Hematopoietic multipotent progenitor cell treated with erythropoietin and hydrocortisone succinate and interleukin-3 and kit ligand, for 6 days (in vitro differentiated cells): ENCODE measurements at regions not wholly inside any gene's neighbourhood (a gene's known extent, or its start where the extent isn't known, plus 50 kb on each side); places are given as distances from the start of the nearest gene placed in this dataset.
"Not testable (repeated sequence)": the region's sequence is repeated elsewhere in the genome, so short reads cannot be mapped to it uniquely, and the experiment has no call there.

Experiments used
- DNase-seq: peaks from one replicate; pipeline ENCODE4 v3.0.0-alpha.2; 2015

DNA sequence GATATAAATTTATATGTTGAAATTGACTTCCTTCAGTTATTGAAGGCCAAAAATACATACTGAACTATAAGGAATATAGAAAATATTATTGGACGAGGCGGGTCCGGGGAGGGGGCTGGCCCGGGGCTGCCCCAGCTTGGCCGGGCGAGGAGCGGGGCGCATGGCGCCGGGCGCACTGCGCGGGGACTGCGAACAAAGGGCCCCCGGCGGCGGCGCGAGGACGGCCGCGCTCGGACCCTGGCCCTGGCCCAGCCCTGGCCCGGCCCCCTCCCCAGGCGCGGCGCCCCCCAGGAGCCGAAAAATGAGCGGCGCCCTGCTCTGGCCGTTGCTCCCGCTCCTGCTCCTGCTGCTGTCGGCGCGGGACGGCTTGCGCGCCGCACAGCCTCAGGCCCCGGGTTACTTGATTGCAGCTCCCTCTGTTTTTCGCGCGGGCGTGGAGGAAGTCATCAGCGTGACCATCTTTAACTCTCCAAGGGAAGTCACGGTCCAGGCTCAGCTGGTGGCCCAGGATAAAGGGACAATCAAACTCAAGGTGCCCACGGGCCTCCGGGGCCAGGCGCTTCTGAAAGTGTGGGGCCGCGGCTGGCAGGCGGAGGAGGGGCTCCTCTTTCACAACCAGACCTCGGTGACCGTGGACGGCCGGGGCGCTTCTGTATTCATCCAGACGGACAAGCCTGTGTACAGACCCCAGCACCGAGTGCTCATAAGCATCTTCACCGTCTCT is 1247.6 kb upstream of the PHF14 start:
- DNase-seq = not testable (repeated sequence)

DNA sequence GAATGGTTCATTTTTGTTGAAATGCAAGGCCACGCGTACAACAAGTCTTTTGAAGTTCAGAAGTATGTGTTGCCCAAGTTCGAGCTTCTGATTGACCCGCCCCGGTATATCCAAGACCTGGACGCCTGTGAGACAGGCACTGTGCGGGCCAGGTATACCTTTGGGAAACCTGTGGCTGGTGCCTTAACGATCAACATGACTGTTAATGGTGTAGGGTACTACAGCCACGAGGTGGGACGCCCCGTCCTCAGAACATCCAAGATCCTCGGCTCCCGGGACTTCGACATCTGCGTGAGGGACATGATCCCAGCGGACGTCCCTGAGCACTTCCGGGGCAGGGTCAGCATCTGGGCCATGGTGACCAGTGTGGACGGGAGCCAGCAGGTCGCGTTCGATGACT is 1246.9 kb upstream of the PHF14 start:
- DNase-seq = not testable (repeated sequence)

DNA sequence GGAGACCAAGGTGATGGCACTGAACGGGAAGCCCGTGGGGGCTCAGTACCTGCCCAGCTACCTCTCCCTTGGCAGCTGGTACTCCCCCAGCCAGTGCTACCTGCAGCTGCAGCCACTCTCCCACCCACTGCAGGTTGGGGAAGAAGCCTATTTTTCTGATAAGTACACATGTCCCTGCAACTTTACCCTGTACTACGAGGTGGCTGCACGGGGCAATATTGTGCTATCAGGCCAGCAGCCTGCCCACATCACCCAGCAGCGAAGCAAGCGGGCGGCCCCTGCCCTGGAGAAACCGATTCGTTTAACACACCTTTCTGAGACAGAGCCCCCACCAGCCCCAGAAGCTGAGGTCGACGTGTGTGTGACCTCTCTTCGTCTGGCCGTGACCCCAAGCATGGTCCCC is 1246.2 kb upstream of the PHF14 start:
- not testable (repeated sequence) for DNase-seq

DNA sequence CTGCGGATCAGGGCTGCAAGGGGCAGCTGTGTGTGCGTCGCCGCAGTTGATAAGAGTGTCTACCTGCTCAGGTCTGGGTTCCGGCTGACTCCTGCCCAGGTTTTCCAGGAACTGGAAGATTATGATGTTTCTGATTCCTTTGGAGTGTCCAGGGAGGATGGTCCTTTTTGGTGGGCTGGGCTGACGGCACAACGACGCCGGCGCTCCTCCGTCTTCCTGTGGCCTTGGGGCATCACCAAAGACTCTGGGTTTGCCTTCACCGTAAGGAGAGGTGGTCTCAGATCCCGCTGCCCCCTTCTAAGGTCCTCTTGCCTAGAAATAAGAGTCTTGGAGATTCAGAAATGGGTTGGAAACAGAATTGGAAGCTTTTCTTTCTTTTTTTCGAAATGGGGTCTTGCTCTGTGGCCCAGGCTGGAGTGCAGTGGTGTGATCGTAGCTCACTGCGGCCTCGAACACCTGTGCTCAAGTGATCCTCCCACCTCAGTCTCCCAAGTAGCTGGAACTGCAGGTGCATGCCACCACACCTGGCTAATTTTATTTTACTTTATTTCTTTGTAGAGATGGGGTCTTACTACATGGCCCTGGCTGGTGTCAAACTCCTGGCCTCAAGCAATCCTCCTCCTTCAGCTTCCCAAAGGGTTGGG is 1245.5 kb upstream of the PHF14 start:
- not testable (repeated sequence) for DNase-seq

DNA sequence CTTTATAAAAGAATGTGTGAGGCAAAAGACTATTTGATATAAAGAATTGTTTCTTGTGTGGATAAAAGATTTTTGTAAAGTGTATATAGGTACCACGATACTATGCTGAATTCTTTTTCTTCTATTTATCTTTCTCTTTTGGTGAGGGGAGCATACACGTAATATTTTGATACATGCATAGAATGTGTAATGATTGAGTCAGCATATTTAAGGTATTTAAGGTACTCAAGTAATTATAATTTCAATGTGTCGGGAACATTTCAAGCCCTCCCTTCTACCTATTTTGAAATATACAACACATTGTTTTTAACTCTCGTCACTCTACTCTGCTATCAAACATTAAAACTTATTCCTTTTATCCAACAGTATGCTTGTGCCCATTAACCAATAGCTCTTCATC is 1221.6 kb upstream of the PHF14 start:
- no peak for DNase-seq

DNA sequence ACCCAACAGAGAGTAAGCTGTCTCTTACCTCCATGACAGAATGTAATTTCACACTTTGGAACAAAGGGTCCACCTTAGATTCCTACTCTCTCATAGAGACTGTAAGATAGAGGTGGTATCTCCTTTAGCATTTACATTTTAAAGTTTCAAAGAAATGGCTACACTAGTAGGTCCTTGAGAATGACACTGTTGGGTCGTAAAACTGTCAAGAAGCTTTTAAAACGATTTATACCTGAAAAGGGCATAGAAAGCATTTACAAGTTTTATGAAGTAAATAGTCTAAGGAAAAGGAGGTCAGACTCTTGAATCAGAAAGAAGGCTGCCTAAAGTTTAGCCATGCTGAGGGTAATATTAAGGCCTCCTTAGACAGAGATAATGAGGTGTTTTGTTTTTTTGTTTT is 1212.4 kb upstream of the PHF14 start:
- DNase-seq = no peak

DNA sequence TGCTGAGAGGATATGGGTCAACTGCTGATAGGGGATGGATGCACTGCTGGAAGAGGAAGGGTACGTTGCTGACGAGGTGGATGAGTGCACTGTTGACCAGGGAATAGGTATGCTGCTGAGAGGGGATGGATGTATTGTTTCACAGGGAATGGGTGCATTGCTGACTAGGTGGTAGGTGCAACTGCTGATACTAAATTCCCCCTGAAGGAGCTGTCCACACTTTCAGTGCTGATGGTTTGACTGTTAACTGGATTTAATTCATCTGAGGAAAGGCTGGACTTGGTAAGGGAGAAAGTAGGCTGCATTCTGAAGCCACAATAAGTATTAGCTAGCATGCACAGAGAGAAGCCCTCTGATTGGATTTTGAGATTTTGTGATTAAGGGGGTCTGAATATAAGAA is 1196.8 kb upstream of the PHF14 start:
- no peak for DNase-seq

DNA sequence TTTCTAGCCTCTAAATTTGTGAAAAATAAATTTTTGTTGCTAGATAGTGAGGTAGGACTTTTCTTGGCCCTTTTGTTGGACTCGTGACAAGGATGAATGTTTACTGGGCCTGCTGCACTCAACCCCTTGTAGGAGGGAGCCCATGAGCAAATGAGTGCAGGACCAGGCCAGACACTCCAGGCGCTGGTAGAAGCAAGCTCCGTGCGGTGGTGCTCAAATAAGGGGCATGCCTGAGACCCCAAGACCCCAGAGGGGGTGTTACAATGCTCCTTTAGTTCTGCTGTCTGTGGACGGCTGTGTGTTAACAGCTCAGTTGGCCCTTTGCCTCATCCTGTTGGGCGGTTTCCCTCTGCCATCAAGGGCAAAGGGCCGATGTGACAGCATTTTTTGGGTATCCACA is 1195.3 kb upstream of the PHF14 start:
- no peak for DNase-seq

DNA sequence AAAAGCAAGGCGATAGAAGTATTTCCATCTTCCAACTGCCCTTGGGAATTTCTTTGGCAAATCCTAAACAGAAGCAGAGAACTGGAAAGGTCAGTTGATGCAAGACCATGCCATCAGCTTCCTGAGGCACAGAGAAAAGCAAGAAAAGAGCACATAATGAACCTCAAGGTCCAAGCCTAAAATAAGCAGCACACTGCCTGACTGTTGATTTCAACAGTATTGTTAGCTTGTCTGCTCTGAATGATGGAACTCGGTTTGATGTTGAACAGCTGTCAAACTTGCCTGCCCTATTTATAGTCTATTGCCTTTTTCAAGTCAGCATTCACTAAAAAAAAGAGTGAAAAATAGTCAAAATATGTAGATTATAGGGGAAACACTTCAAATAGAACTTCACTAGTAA is 1192.0 kb upstream of the PHF14 start:
- no peak for DNase-seq

DNA sequence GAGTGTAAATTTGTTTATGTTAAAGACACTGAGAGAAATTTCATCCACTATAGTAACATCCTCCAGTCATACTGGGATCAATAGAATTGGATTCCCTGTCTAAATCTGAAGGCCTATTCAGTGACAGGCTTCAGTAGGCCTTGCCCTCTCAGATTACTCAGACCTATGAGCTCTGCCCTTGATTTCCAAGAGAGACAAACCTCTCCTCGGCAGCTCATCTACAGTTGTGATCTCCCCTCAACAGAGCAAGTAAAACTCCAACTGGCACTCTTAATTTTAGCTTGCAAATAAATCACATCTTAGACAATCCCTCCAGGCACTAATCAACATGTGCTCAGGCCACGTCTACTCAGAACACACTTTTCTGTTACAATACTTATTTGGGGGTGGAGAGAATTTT is 1191.4 kb upstream of the PHF14 start:
- DNase-seq = no peak

DNA sequence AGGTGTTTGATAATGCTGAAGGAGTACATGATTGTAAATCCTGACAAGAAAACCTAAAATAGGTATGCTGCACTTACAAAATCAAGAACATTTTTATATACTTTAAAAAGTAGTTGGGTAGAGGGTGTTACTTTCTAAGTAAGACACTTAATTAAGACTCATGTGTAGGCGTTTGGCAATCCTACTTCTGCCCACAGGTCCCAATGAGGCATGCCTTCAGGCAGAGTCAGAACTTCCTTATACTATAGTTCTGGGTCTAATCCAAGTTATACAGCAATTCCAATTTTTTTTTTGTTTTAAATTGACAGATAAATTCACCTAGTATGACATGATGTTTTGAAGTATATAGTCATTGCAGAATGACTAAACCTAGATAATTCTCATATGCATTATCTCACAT is 1188.5 kb upstream of the PHF14 start:
- DNase-seq = no peak

DNA sequence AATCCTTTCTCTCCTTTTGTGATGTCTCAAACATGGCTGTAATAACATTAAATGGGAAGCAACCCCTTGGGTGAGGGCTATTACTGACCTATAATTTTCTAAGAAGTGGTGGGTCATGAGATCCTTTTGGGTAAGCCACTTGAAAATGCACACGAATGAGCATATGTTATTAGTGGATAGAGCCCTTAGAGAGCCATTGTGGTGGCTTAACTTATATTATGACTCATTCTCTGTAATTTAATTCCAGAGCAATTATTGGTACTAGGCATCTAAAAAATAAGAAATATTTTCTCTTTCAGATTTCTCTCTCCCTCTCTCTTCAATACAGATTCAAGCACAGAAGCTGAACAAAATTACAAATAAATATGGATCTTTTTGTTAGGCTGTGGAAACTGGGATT is 1177.4 kb upstream of the PHF14 start:
- no peak for DNase-seq

DNA sequence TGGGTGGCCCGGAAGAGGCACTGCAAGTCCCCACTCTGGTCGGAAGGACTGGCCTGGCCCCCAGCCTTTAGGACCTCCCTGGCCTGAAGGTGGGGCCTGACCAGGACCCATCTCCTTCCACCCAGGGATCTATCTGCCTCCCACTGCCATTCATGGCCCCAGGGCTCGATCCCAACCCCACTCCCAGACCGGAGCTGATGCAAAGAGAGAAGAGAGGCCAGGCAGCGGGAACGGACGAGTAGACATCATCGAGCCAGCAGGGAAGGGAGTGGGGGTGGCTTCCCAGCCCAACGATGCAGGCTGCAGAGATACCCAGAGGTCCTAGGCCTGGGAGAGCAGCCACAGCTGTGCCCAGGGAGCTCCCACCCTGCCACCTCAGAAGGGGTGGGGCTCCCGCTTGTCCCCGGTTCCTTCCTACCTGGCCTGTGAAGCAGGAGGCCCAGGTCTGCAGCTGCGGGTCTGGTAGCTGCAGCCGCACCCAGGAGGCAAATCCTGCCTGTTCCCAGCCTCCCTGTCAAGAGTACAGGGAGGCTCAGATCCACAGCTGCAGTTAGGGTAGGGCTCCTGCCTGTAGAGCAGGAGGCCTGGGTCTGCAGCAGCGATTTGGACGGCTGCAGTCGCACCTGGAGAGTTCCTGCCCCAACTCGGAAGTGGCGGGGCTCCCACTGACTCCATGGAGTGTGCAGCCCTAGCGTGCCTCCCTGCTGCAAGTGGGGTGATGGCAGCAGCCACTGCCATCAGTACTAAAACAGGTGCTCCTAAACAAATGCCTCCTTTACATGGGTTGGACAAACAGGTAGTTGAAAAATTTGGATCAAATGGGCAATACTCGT is 1151.0 kb upstream of the PHF14 start:
- DNase-seq = no peak

DNA sequence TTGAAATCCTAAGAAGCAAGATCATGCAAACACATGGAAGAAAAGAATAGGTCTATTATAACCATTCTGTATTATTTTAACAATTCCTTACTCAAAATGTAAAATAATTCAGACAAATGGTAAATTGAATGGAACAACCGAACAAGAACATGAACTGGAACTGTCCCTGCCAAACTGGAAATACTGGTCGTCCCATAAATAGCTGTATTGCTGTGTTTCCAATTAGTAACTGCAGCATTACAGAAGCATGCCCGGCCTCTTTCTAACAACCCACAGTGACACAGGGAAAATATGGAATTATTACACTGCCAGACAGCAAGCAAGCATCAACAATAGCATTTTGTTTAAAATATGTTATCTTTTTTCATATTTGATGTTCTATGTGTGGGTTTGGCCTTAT is 1138.5 kb upstream of the PHF14 start:
- DNase-seq = no peak

DNA sequence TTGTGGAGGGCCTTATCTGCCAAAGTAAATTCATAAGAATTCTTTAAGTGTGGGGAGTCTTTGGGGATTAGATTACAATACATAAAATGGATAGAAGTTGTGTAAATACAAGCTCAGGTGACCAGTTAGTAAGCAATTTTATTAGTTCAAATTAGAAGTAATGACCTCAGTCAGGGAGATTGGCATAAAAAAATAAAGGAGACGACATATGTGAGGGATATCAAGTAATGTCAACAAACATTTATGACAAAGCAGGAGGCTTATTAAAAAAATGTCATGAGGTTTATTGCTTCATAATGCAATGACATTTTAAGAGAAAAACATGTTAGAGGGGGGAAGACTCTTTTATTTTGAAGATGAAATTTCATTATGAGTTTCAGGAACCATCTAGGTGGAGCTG is 1137.0 kb upstream of the PHF14 start:
- DNase-seq = no peak

DNA sequence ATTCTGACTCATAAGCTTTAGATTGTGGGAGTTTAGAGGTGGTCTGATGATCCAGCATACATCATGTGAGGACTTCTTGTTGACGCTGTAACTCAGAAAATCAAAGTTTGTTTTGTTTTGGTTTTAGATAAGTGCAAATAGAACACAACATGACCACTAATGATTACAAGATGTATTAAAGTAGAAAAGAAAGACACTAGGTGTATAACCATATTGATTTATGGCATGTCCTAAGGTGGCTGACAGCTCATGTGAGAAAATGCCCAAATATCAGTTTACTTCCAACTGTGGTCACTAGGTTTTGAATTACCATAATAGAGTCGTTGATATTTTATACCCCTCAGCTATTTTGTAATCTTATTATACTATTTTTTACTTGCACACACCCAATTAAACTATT is 1131.4 kb upstream of the PHF14 start:
- DNase-seq = no peak

DNA sequence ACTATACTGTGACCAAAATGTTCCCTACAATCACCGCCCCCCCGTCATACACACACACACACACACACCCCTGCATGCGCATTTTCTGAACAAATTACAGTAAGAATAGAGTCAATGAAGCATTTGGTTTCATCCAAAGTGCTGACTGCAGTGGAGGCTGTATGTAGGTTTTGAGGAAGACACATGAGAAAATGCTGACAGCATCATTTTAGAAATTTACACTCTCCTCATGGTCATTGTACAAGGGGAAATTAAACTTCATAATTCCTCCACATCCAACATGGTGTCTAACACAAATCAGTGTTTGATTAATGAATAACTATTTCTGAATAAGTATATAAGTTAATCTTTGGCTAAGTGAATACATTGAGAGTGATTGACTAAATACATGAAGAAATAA is 1126.8 kb upstream of the PHF14 start:
- DNase-seq = no peak

DNA sequence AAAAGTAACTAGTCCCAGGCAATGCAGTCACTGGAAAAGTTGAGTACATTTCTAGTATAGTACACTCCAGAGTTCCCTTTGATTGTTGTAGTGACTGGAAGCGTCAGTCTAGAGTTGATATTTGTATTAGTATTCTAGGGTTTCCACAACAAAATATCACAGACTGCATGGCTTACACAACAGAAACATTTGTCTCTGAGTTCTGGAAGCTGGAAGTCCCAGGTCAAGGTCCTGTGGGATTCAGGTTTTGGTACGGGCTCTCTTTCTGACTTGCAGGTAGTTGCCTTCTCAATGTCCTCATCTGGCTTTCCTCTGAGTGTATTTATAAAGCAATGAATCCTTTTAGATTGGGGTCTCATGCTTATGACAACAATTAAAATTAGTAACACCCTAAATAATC is 1119.1 kb upstream of the PHF14 start:
- no peak for DNase-seq

DNA sequence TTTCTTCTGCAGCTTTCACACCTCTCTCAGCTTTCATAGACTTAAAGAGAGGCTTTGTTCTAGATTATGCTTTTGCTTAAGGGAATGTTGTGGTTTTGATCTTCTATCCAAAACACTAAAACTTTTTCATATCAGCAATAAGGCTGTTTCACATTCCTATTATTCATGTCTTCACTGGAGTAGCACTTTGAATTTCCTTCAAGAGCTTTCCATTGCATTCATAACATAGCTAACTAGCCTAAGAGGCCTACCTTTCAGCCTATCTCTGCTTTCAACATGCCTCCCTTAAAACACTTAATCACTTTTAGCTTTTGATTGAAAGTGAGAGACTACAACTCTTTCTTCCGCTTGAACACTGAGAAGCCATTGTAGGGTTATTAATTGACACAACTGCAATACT is 1117.0 kb upstream of the PHF14 start:
- no peak for DNase-seq

DNA sequence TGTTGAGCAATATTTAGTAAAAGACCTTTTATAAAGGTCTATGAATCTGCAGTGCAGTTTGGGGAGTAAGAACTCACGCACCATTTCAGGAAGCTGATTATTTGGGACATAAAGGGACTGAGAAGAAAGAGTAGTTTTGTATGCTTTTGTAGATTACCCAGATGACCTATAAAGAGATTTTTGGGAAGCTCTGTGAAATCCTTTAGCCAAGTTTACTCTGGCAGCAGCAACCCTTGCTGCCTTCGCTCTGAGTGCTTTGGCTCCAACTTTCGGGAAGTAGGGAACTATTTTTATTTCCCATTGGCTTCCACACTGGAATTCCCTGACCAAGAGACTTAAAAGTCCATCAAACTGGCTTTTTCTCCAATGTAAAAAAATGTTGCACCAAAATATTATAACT is 1110.1 kb upstream of the PHF14 start:
- DNase-seq = no peak

DNA sequence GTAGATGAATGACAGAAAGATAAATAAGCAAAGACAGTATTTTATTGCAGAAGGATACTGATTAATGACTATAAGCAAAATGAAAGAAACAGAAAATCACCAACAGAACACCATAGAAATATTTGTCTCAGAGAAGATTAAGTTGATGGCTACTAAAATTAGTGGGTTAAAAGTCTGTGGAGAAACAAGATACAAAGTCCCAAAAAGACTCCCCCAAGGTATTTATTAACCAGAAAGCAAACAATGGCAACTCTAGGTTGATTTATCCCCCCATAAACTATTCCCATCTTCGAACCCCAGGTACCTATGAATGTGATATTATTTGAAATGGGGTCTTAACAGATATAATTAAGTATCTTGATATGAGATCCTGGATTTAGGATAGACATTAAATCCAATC is 1104.5 kb upstream of the PHF14 start:
- DNase-seq = no peak

DNA sequence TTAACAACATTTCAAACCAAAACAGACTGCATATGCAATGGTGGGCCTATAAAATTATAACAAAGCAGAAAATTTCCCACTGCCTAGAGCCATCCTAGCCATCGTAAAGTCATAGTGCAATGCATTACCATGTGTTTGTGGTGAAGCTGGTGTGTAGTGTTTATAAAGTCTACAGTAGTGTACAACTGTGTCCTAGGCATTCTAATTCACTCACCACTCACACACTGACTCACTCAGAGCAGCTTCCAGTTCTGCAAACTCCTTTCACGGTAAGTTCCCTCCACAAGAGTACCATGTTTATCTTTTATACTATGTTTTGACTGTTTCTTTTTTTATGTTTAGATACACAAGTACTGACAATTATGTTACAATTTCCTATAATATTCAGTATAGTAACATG is 1104.1 kb upstream of the PHF14 start:
- no peak for DNase-seq

DNA sequence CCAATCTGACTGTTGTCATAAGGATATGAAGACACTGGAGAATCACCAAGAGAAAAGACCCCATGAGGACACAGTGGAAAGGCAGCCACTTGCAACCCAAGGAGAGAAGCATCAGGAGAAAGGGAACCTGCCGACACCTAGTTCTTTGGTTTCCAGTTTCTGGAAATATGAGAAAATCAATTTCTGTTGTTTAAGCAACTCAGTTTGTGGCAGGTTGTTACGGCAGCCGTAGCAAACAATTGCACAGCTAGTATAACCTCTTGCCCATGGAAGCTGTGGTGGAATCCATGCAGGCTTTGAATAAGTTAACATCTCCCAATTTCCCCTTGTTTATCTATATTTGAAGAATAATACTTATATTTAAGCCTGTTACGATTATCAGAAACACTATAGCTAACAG is 1103.0 kb upstream of the PHF14 start:
- no peak for DNase-seq

DNA sequence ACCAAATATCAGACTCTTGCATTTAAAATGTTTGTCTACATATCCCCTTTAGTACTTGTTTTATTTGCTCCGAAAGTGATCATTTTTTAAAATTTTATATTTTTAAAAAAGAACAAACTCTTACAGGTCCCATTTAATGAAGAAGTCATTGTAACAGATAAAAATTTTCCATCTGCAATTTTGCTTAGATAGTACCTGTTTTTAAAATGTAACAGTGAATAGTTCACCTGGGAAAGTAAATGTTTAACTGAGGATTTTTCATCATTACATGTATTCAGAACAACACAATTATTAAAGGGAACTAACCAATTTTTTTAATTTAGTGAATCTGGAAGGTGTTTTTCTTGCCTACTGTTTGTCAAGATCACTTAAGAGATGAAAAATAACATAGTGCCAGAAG is 1099.5 kb upstream of the PHF14 start:
- no peak for DNase-seq
